GM18909 (cell line): ENCODE measurements at regions not wholly inside any gene's neighbourhood (a gene's known extent, or its start where the extent isn't known, plus 50 kb on each side); places are given as distances from the start of the nearest gene placed in this dataset.

Experiments
- ATAC-seq: cut with Tn5 transposase; IDR thresholded peaks from one replicate; pipeline ENCODE4 v1.9.1; 2021; ENCODE audit warnings: mild to moderate bottlenecking; ENCODE audit not compliant: unreplicated experiment, poor library complexity

- no peak for ATAC-seq
Measured at GRCh38 chr1:184141361-184141880, 89.9 kb downstream of the TSEN15 start.

GRCh38 chr1:184143449-184143848 lies 91.9 kb downstream of the TSEN15 start:
- ATAC-seq = no peak

- no peak for ATAC-seq
Measured at GRCh38 chr1:184145083-184145482, 93.6 kb downstream of the TSEN15 start.

- no peak for ATAC-seq
Measured at GRCh38 chr1:184146202-184146601, 94.7 kb downstream of the TSEN15 start.

GRCh38 chr1:184150776-184151531 lies 99.4 kb downstream of the TSEN15 start:
- ATAC-seq = no peak

GRCh38 chr1:184152434-184152898 lies 100.9 kb downstream of the TSEN15 start:
- no peak for ATAC-seq

GRCh38 chr1:184152974-184153373 lies 101.4 kb downstream of the TSEN15 start:
- ATAC-seq = no peak

GRCh38 chr1:184153731-184154130 lies 102.2 kb downstream of the TSEN15 start:
- ATAC-seq = no peak

GRCh38 chr1:184156521-184157393 lies 105.2 kb downstream of the TSEN15 start:
- ATAC-seq = no peak

- ATAC-seq = no peak
Measured at GRCh38 chr1:184157394-184157742, 105.8 kb downstream of the TSEN15 start.

- no peak for ATAC-seq
Measured at GRCh38 chr1:184158896-184159681, 107.6 kb downstream of the TSEN15 start.

- no peak for ATAC-seq
Measured at GRCh38 chr1:184160236-184160635, 108.7 kb downstream of the TSEN15 start.

- no peak for ATAC-seq
Measured at GRCh38 chr1:184161071-184161698, 109.7 kb downstream of the TSEN15 start.

GRCh38 chr1:184162281-184162680 lies 110.8 kb downstream of the TSEN15 start:
- no peak for ATAC-seq

GRCh38 chr1:184163674-184164465 lies 112.3 kb downstream of the TSEN15 start:
- peak; percentile 84 for ATAC-seq

GRCh38 chr1:184164536-184164935 lies 113.0 kb downstream of the TSEN15 start:
- ATAC-seq = no peak

- no peak for ATAC-seq
Measured at GRCh38 chr1:184166485-184166884, 115.0 kb downstream of the TSEN15 start.

- ATAC-seq = no peak
Measured at GRCh38 chr1:184167352-184167751, 115.8 kb downstream of the TSEN15 start.

- no peak for ATAC-seq
Measured at GRCh38 chr1:184170719-184171118, 119.2 kb downstream of the TSEN15 start.
